Endothelial cell of umbilical vein (primary cell): ENCODE measurements at regions not wholly inside any gene's neighbourhood (a gene's known extent, or its start where the extent isn't known, plus 50 kb on each side); places are given as distances from the start of the nearest gene placed in this dataset.
"Not testable (repeated sequence)": the region's sequence is repeated elsewhere in the genome, so short reads cannot be mapped to it uniquely, and the experiment has no call there.

Experiments
- BruUV-seq: library from RNA; stranded (reverse); fragments of 400-500 nt; replicated peaks from 2 replicates; lab custom pipeline; 2021; lab: Mats Ljungman, UMichigan
- CTCF ChIA-PET: fragments of 300-600, 350-600 bp; sonication (Branson Sonifier 250); formaldehyde crosslinking; loops from one replicate; lab custom pipeline; 2021; ENCODE audit warnings: antibody characterized with exemption, inconsistent platforms; lab: Charles Lee
- POLR2A ChIA-PET: fragments of 300-600, 350-600 bp; sonication (Branson Sonifier 250); formaldehyde crosslinking; loops from one replicate; lab custom pipeline; 2021; ENCODE audit warnings: antibody characterized with exemption, inconsistent platforms; lab: Charles Lee
- DNase-seq: peaks from one replicate; pipeline ENCODE4 v3.0.0-alpha.2; 2011; ENCODE audit warnings: low read depth, low spot score
- FAIRE-seq: peaks from 2 replicates; lab custom pipeline; 2011; peaks lifted over from hg19 to GRCh38; lab: Jason Lieb, UNC
- H2AFZ ChIP-seq: 2 replicates; pipeline ENCODE4 v1.6.0; 2012; ENCODE audit warnings: low read depth, low read length, control low read depth, inconsistent platforms
- H3K27ac ChIP-seq: 2 replicates; pipeline ENCODE4 v1.5.1; 2011; ENCODE audit warnings: low read depth, mild to moderate bottlenecking, control low read depth, low read length, moderate library complexity; ENCODE audit not compliant: insufficient read depth
- H3K27me3 ChIP-seq, 2 experiments: 2 replicates each; pipeline versions ENCODE4 v1.6.0 to v1.6.1; 2011; ENCODE audit warnings: low read length in 2 of 2, mixed read lengths in 1 of 2; ENCODE audit not compliant: control insufficient read depth in 2 of 2, insufficient read depth in 2 of 2
- H3K36me3 ChIP-seq, 2 experiments: 2 replicates in 1 of 2; 3 replicates in 1 of 2; pipeline ENCODE4 v1.5.1; 2011; ENCODE audit warnings: low read length in 2 of 2, mild to moderate bottlenecking in 1 of 2, moderate library complexity in 1 of 2; ENCODE audit not compliant: control insufficient read depth in 2 of 2, insufficient read depth in 2 of 2; ENCODE audit errors: extremely low read depth in 1 of 2
- H3K4me1 ChIP-seq: 3 replicates; pipeline ENCODE4 v1.5.1; 2011; ENCODE audit warnings: mild to moderate bottlenecking, low read length; ENCODE audit not compliant: control insufficient read depth, insufficient read depth; ENCODE audit errors: extremely low read depth
- H3K4me2 ChIP-seq: 2 replicates; pipeline ENCODE4 v1.6.1; 2011; ENCODE audit warnings: low read length, control low read depth, mixed read lengths; ENCODE audit not compliant: insufficient read depth
- H3K4me3 ChIP-seq, 3 experiments: fragments of 200-600 bp in 1 of 3; sonication (generic), shearing (Covaris generic) in 1 of 3; replicated peaks in 1 of 3; 2 replicates each; pipeline ENCODE4 v1.5.1; 2011 to 2016; ENCODE audit warnings: control low read depth in 3 of 3, low read length in 3 of 3, mild to moderate bottlenecking in 2 of 3, inconsistent platforms in 1 of 3, low read depth in 1 of 3, moderate library complexity in 1 of 3; ENCODE audit not compliant: insufficient read depth in 1 of 3
- H3K79me2 ChIP-seq: 2 replicates; pipeline ENCODE4 v1.6.0; 2012; ENCODE audit warnings: low read length, inconsistent platforms; ENCODE audit not compliant: control insufficient read depth, insufficient read depth
- H3K9ac ChIP-seq: replicated peaks from 2 replicates; pipeline ENCODE3; 2011; ENCODE audit warnings: low read length, control low read depth; ENCODE audit not compliant: insufficient read depth; ENCODE audit errors: extremely low read depth
- H3K9me1 ChIP-seq: replicated peaks from 3 replicates; pipeline ENCODE4 v1.6.0; 2011; ENCODE audit warnings: mild to moderate bottlenecking, low read length; ENCODE audit not compliant: control insufficient read depth, insufficient read depth; ENCODE audit errors: extremely low read depth
- H3K9me3 ChIP-seq: replicated peaks from 2 replicates; pipeline ENCODE4 v1.5.1; 2012; ENCODE audit warnings: low read length, inconsistent platforms; ENCODE audit not compliant: control insufficient read depth, insufficient read depth
- H4K20me1 ChIP-seq: replicated peaks from 2 replicates; pipeline ENCODE3; 2011; ENCODE audit warnings: mild to moderate bottlenecking, low read length; ENCODE audit not compliant: control insufficient read depth, insufficient read depth; ENCODE audit errors: extremely low read depth
- JUN ChIP-seq: IDR thresholded peaks from 2 replicates; pipeline ENCODE4 v1.6.1; 2011; ENCODE audit warnings: borderline replicate concordance, low read depth; ENCODE audit not compliant: insufficient read length, insufficient read depth
- POLR2A ChIP-seq: IDR thresholded peaks from 2 replicates; pipeline ENCODE4 v1.6.1; 2012; ENCODE audit warnings: low read depth, mild to moderate bottlenecking, control low read depth, low read length
- POLR2AphosphoS5 ChIP-seq: IDR thresholded peaks from 2 replicates; pipeline ENCODE4 v1.6.1; 2012; ENCODE audit warnings: low read depth, mild to moderate bottlenecking, control low read depth, low read length, moderate library complexity; ENCODE audit not compliant: insufficient read depth
- dilution Hi-C: fragments of 300-500 bp; cut with MboI; formaldehyde crosslinking; loops from one replicate; pipeline ENCODE4 v1.15.0; 2019; ENCODE audit warnings: low sequenced_read_pairs; ENCODE audit not compliant: extremely low pct_ligation_motif_present
- intact Hi-C: fragments of 100-400 bp; cut with micrococcal nuclease; formaldehyde crosslinking; loops from one replicate; pipeline ENCODE4 v1.10.0; 2022

DNA sequence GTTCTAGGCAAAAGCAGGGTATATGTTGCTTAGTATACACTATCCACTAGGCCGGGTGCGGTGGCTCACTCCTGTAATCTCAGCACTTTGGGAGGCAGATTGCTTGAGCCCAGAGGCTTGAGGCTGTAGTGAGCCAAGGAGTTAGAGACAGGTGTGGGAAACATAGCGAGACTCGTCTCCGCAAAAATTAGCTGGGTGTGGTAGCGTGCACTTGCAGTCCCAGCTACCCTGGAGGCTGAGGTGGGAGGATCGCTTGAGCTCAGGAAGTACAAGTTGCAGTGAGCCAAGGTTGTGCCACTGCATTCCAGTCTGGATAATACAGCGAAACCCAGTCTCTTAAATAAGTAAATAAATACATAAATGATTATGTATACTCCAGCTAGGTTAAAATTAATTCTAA lies 245.3 kb downstream of the GOLGA6L6 start:
- H2AFZ ChIP-seq, H3K27ac ChIP-seq, H3K9ac ChIP-seq, H3K27me3 ChIP-seq, H3K9me1 ChIP-seq, H3K4me2 ChIP-seq, H4K20me1 ChIP-seq, DNase-seq, FAIRE-seq, H3K79me2 ChIP-seq, CTCF ChIA-PET, H3K4me1 ChIP-seq, H3K36me3 ChIP-seq, intact Hi-C loops, H3K4me3 ChIP-seq, dilution Hi-C loops, BruUV-seq, POLR2A ChIA-PET: not testable (repeated sequence)
- H3K9me3 ChIP-seq: peaks cover 29% of the 10 kb centered on the region

- Histone ChIP-seq H3K36me3 (no peaks in the 10 kb centered on the region), H3K9ac (no peak overlapping the region), H3K27me3 (no peaks in the 10 kb centered on the region), H3K4me3 (no peak overlapping the region), H3K9me1 (no peaks in the 10 kb centered on the region), H3K4me1 (no peaks in the 10 kb centered on the region), H3K4me2 (no peak overlapping the region), H2AFZ (no peak overlapping the region), H4K20me1 (no peaks in the 10 kb centered on the region), H3K27ac (no peak overlapping the region), H3K79me2 (no peaks in the 10 kb centered on the region), H3K9me3 (peaks cover 29% of the 10 kb centered on the region)
- intact Hi-C loops: no loop called here
- ChIA-PET POLR2A (no interaction called here), CTCF (no interaction called here)
- dilution Hi-C loops: no loop called here
- FAIRE-seq (no peak), DNase-seq (no peak)
- TF ChIP-seq POLR2AphosphoS5: no peak
- no peak for TF ChIP-seq JUN
- TF ChIP-seq POLR2A: no peak
- no TSS peak for BruUV-seq
These were observed 246.3 kb downstream of the GOLGA6L6 start for GRCh38 chr15:20295238-20295811.
